Activated naive CD4-positive, alpha-beta T cell treated with anti-CD3 and anti-CD28 coated beads, Interleukin-2, amount 10 ng/mL, durations not matched to agents 7 days and 5 days (primary cell): ENCODE measurements at regions not wholly inside any gene's neighbourhood (a gene's known extent, or its start where the extent isn't known, plus 50 kb on each side); places are given as distances from the start of the nearest gene placed in this dataset.

Source experiments
- CTCF ChIA-PET: fragments of 350-600 bp; sonication (Branson Sonifier 250); formaldehyde crosslinking; loops from one replicate; lab custom pipeline; 2021; ENCODE audit warnings: antibody characterized with exemption; lab: Charles Lee
- DNase-seq: peaks from one replicate; pipeline ENCODE4 v3.0.0-alpha.2; 2020
- H3K27ac Mint-ChIP-seq: one replicate; pipeline ENCODE4 v1.8.0; 2021; ENCODE audit warnings: mild to moderate bottlenecking, moderate library complexity, mixed read lengths
- H3K27me3 Mint-ChIP-seq: one replicate; pipeline ENCODE4 v1.8.0; 2021; ENCODE audit warnings: mild to moderate bottlenecking, mixed read lengths
- H3K36me3 Mint-ChIP-seq: one replicate; pipeline ENCODE4 v1.8.0; 2021; ENCODE audit warnings: mixed read lengths
- H3K4me1 Mint-ChIP-seq: one replicate; pipeline ENCODE4 v1.8.0; 2021; ENCODE audit warnings: mixed read lengths
- H3K4me3 Mint-ChIP-seq: one replicate; pipeline ENCODE4 v1.8.0; 2021; ENCODE audit warnings: mild to moderate bottlenecking, moderate library complexity, mixed read lengths
- H3K9me3 Mint-ChIP-seq: one replicate; pipeline ENCODE4 v1.8.0; 2021; ENCODE audit warnings: mixed read lengths

GRCh38 chr5:56320686-56321085 lies 87.6 kb upstream of the ANKRD55 start:
- DNase-seq = no peak
- no peak overlapping the region for H3K27ac Mint-ChIP-seq
- no peaks in the 10 kb centered on the region for H3K9me3 Mint-ChIP-seq
- peaks cover 30% of the 10 kb centered on the region for H3K4me1 Mint-ChIP-seq
- CTCF ChIA-PET = no interaction called here
- H3K36me3 Mint-ChIP-seq = peaks cover 3% of the 10 kb centered on the region
- H3K27me3 Mint-ChIP-seq = peaks cover 5% of the 10 kb centered on the region
- H3K4me3 Mint-ChIP-seq = no peak overlapping the region

GRCh38 chr5:56319526-56320181 lies 86.5 kb upstream of the ANKRD55 start:
- peaks cover 22% of the 10 kb centered on the region for H3K4me1 Mint-ChIP-seq
- H3K9me3 Mint-ChIP-seq = no peaks in the 10 kb centered on the region
- no peak for DNase-seq
- peaks cover 6% of the 10 kb centered on the region for H3K27me3 Mint-ChIP-seq
- CTCF ChIA-PET = no interaction called here
- H3K36me3 Mint-ChIP-seq = peaks cover 3% of the 10 kb centered on the region
- H3K27ac Mint-ChIP-seq = no peak overlapping the region
- H3K4me3 Mint-ChIP-seq = no peak overlapping the region

DNA sequence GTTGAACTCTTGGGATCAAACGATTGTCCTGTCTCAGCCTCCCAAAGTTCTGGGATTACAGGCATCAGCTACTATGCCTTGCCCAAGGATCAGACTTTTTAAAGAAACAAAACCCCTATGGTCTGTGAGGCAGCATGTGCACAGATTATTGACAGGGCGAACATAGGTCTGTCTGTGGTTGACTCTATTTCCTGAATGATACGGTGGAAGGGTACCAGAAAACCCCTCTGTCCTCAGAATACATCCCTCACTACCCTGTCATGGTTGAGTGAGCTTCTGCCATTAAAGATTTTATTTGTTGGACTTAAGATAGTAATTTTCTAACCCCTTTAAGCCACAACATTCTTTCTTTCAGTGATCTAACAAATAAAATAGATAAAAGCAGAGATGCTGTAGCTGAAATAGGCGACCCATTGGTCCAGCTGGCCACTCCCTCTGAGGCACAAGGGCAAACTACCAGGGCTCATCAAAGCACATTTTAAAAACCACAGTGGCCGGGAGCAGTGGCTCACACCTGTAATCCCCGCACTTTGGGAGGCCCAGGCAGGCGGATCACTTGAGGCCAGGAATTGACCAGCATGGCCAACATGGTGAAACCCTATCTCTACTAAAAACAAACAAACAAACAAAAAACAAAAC lies 84.9 kb upstream of the ANKRD55 start:
- CTCF ChIA-PET = interaction anchor here (0.9 kb wide), 1 partner anchor 9 kb away, joined by 3 read pairs; no protein-coding TSS in a partner anchor
- no peak overlapping the region for H3K27ac Mint-ChIP-seq

GRCh38 chr5:56316299-56316994 lies 83.3 kb upstream of the ANKRD55 start:
- Mint-ChIP-seq H3K4me1 (peaks cover 12% of the 10 kb centered on the region), H3K27me3 (peaks cover 8% of the 10 kb centered on the region), H3K9me3 (no peaks in the 10 kb centered on the region), H3K36me3 (peaks cover 3% of the 10 kb centered on the region), H3K27ac (peak overlapping the region; percentile 3), H3K4me3 (no peak overlapping the region)
- DNase-seq = no peak
- CTCF ChIA-PET = interaction anchor here (1.4 kb wide), 1 partner anchor 90 kb away, joined by 3 read pairs; no protein-coding TSS in a partner anchor

More for the DNA sequence above, 84.9 kb upstream of the ANKRD55 start:
- Mint-ChIP-seq H3K4me3 (no peak overlapping the region), H3K27me3 (peaks cover 8% of the 10 kb centered on the region), H3K36me3 (peaks cover 3% of the 10 kb centered on the region), H3K4me1 (peaks cover 17% of the 10 kb centered on the region), H3K9me3 (no peaks in the 10 kb centered on the region)
- DNase-seq = no peak

DNA sequence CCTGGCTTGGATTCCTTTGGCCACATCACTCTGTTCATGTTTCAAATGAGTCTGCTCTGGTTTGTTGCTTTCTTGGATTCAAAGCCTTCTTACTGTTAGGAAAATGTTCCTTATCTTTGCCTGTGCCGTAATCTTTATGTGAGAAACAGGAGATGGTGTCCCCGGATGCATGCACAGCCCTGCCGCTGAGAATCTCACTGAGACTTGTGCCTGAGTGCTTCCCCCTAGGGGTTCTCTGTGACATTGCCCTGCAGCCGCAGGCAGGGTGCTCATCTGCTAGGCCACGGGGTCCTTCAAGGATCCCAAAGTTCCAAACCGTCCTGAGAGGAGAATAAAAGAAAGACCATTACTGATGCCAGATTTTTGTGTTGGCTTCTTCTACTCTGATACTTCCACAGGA lies 81.4 kb upstream of the ANKRD55 start:
- no peak for DNase-seq
- H3K4me3 Mint-ChIP-seq = no peak overlapping the region
- H3K9me3 Mint-ChIP-seq = no peaks in the 10 kb centered on the region
- no peak overlapping the region for H3K27ac Mint-ChIP-seq
- peaks cover 9% of the 10 kb centered on the region for H3K27me3 Mint-ChIP-seq
- peaks cover 12% of the 10 kb centered on the region for H3K4me1 Mint-ChIP-seq
- CTCF ChIA-PET = no interaction called here
- peaks cover 3% of the 10 kb centered on the region for H3K36me3 Mint-ChIP-seq

DNA sequence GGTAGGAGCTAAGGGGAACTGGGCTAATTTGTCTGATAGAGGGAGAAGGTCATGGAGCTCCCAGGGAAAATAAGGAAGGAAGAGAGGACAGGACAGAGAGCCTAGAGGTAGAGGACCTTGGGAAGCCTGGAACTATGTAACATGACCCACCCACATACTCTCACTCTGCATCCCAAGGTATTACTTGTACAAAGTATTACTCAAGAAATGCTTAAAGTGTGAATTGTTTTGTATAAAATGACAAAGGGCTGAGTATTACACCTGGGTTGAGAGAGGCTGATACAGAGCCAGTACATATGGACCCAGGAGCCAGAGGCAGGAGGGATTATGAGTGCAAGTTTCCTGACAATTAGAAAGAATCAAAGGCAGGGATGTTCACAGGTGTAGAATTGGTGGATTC lies 80.5 kb upstream of the ANKRD55 start:
- Mint-ChIP-seq H3K9me3 (no peaks in the 10 kb centered on the region), H3K27me3 (peaks cover 11% of the 10 kb centered on the region), H3K4me1 (peaks cover 12% of the 10 kb centered on the region), H3K36me3 (peaks cover 3% of the 10 kb centered on the region), H3K4me3 (no peak overlapping the region), H3K27ac (no peak overlapping the region)
- no peak for DNase-seq
- CTCF ChIA-PET = no interaction called here

DNA sequence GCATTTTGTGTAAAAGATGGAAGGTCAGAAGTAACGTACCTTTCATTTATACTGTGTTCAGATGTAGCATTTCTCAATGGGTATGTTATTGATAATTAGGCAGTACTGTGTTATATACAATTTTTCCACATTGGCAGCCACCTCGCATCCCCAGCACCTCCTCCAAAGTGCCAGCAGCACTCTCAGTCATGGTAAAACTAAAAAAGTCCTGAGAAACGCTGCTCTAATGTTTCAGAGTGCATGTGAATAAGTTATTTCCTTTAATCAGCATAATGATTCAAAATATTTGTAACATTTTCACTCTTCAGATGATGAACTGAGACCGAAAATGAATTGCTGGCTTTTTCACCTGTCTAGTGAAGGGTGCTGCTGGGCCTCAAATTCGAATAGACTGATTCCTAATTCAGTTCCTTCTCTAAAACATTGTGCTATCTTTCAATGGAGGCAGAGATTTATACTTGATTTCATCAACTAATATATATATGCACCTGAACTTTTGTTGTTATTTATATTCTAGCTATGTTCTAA lies 79.9 kb upstream of the ANKRD55 start:
- no peak overlapping the region for H3K4me3 Mint-ChIP-seq
- peaks cover 12% of the 10 kb centered on the region for H3K4me1 Mint-ChIP-seq
- H3K27ac Mint-ChIP-seq = no peak overlapping the region
- H3K9me3 Mint-ChIP-seq = no peaks in the 10 kb centered on the region
- DNase-seq = no peak
- peaks cover 11% of the 10 kb centered on the region for H3K27me3 Mint-ChIP-seq
- H3K36me3 Mint-ChIP-seq = peaks cover 3% of the 10 kb centered on the region
- CTCF ChIA-PET = no interaction called here

DNA sequence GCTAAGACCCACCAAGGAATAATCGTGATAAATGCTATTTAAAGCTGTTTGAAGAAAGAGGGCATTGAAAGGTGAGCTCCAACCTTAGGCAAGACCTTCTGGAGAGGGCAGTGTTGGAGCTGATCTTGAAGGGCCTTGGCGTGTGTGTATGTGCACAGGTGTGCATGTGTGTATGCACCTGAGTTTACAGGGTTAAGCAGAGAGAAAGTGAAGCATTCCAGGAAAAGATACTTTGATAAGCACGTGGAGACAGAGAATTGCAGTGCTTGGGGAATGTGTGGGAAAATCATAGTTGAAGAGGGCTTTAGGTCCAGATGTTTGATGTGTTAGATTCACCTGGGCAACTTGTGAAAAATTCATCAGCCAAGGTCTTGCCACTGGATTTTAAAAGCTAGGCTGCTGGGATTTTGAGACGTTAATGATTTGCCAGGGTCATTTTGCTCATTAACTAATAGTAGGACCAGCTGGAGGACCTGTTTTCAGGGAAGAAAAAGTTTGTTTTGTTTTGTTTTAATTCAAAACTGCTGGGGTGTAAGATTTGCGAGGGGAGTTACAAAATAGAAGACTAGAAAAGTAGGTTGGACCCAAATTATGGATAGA lies 78.3 kb upstream of the ANKRD55 start:
- H3K27me3 Mint-ChIP-seq = peaks cover 11% of the 10 kb centered on the region
- CTCF ChIA-PET = no interaction called here
- DNase-seq = no peak
- peaks cover 10% of the 10 kb centered on the region for H3K9me3 Mint-ChIP-seq
- H3K4me1 Mint-ChIP-seq = peaks cover 2% of the 10 kb centered on the region
- peaks cover 3% of the 10 kb centered on the region for H3K36me3 Mint-ChIP-seq
- H3K4me3 Mint-ChIP-seq = no peak overlapping the region
- H3K27ac Mint-ChIP-seq = no peak overlapping the region

- Mint-ChIP-seq H3K9me3 (peaks cover 16% of the 10 kb centered on the region), H3K36me3 (peaks cover 4% of the 10 kb centered on the region), H3K4me3 (no peak overlapping the region), H3K4me1 (no peaks in the 10 kb centered on the region), H3K27ac (no peak overlapping the region), H3K27me3 (peaks cover 11% of the 10 kb centered on the region)
- DNase-seq = no peak
- CTCF ChIA-PET = interaction anchor here (0.7 kb wide), 1 partner anchor 82 kb away, joined by 3 read pairs; no protein-coding TSS in a partner anchor
These were observed 77.6 kb upstream of the ANKRD55 start for GRCh38 chr5:56310711-56311204.

- Mint-ChIP-seq H3K36me3 (peaks cover 4% of the 10 kb centered on the region), H3K27me3 (peaks cover 8% of the 10 kb centered on the region), H3K9me3 (peaks cover 18% of the 10 kb centered on the region), H3K27ac (no peak overlapping the region), H3K4me3 (no peak overlapping the region), H3K4me1 (no peaks in the 10 kb centered on the region)
- no peak for DNase-seq
- CTCF ChIA-PET = no interaction called here
These were observed 76.2 kb upstream of the ANKRD55 start for GRCh38 chr5:56309262-56309826.

DNA sequence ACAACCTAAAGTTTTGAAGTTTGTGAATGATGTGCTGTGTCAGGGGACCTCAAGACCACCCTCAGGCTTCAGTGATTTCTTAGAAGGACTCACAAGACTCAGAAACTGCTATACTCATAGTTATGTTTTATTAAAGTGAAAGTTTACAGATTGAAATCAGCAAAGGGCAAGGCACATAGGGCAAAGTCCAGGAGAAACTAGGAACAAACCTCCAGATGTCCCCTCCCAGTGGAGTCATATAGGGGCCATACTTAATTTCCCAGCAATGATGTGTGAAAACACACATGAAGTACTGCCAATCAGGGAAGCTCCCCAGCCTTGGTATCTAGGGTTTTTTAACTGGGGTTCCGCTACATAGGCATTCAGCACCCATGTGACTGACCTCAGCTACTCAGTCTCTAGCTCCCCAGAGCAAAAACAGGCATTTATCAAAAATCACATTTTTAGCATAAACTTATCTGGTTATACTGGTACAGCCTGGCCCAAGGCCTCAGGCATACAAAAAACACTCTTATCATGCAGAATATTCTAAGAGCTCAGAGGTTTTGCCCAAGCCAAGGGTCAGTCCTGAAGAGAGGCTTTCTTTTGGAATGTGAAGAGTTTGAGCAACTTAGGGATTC lies 74.7 kb upstream of the ANKRD55 start:
- H3K27ac Mint-ChIP-seq = no peak overlapping the region
- H3K9me3 Mint-ChIP-seq = peaks cover 18% of the 10 kb centered on the region
- H3K36me3 Mint-ChIP-seq = peaks cover 4% of the 10 kb centered on the region
- CTCF ChIA-PET = interaction anchor here (0.6 kb wide), 1 partner anchor 717 kb away, joined by 3 read pairs; no protein-coding TSS in a partner anchor
- no peak for DNase-seq
- no peaks in the 10 kb centered on the region for H3K4me1 Mint-ChIP-seq
- peaks cover 8% of the 10 kb centered on the region for H3K27me3 Mint-ChIP-seq
- H3K4me3 Mint-ChIP-seq = no peak overlapping the region

DNA sequence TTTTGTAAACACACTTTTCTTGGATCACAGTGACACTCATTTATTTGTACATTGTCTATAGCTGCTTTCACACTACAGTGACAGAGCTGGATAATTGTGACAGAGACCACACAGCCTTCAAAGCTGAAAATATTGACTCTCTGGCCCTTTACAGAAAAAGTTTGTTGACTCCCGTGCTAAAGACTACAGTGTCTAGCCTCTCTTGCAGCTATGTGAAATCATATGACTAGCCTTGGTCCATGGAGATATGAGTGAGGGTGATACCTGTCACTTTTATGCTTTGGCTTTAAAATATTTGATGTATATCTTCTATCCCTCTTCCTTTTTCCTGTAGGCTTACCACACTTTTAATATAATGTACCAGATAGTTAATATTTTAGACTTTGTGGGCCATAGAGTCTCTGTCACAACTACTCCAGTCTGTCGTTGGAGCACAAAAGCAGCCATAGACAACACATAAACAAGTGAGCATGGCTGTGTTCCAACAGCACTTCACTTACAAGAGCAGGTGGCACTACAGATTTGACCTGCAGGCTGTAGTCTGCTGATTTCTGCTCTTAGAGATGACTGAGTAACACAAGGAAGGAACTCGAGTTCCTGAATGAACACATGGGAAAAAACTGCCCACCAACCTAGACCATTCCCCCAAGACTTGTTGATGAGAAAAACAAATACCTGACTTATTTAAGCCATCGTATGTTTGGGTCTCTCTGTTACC lies 73.5 kb upstream of the ANKRD55 start:
- Mint-ChIP-seq H3K4me3 (no peak overlapping the region), H3K9me3 (peaks cover 18% of the 10 kb centered on the region), H3K27ac (no peak overlapping the region), H3K4me1 (no peaks in the 10 kb centered on the region), H3K36me3 (peaks cover 4% of the 10 kb centered on the region), H3K27me3 (peaks cover 8% of the 10 kb centered on the region)
- no peak for DNase-seq
- CTCF ChIA-PET = no interaction called here
